22Rv1 (cell line): ENCODE measurements at regions not wholly inside any gene's neighbourhood (a gene's known extent, or its start where the extent isn't known, plus 50 kb on each side); places are given as distances from the start of the nearest gene placed in this dataset.

Source experiments
- ZFX ChIP-seq: fragments of 450-650 bp; IDR thresholded peaks from 2 replicates; pipeline ENCODE4 v1.6.1; 2017; ENCODE audit warnings: antibody characterized with exemption, borderline replicate concordance
- TF ChIP-seq, protein P1 (sequence below): fragments of 450-650 bp; IDR thresholded peaks from 2 replicates; pipeline ENCODE4 v1.5.1; 2017; ENCODE audit warnings: mild to moderate bottlenecking

DNA sequence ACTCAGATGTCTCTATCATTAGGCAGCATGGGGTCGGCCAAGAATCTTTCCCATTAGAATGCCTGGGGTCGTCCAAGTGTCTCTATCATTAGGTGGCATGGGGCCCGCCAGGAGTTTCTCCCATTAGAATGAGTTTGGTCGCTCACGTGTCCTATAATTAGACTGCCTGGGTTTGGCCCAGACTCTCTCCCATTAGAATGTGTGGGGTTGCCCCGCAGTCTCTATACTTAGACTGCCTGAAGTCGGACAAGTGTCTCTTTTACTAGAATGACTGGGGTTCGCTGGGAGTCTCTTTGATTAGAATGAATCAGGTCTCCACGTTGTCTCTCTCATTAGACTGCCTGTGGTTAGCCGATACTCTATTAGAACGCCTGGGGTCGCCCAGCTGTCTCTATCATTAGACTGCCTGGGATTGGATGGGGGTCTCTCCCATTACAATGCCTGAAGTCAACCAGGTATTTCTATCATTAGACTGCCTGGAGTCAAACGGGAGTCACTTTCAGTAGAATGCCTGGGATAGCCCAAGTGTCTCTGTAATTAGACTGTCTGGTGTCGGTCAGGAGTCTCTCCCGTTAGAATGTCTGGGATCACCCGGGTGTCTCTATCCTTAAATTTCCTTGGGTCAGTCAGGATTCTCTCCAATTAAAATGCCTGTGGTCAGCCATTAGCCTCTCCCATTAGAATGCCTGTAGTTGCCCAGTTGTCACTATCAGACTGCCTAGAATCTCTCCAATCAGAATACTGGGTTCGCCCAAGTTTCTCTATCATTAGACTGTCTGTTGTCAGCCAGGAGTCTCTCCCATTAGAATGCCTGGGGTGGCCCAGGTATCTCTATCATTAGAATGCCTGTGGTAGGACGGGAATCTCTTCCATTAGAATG lies 1454.1 kb downstream of the UQCRFS1 start:
- TF ChIP-seq, protein P1, sequence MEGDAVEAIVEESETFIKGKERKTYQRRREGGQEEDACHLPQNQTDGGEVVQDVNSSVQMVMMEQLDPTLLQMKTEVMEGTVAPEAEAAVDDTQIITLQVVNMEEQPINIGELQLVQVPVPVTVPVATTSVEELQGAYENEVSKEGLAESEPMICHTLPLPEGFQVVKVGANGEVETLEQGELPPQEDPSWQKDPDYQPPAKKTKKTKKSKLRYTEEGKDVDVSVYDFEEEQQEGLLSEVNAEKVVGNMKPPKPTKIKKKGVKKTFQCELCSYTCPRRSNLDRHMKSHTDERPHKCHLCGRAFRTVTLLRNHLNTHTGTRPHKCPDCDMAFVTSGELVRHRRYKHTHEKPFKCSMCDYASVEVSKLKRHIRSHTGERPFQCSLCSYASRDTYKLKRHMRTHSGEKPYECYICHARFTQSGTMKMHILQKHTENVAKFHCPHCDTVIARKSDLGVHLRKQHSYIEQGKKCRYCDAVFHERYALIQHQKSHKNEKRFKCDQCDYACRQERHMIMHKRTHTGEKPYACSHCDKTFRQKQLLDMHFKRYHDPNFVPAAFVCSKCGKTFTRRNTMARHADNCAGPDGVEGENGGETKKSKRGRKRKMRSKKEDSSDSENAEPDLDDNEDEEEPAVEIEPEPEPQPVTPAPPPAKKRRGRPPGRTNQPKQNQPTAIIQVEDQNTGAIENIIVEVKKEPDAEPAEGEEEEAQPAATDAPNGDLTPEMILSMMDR = no peak
- TF ChIP-seq ZFX = no peak
